ENCODE measurements at regions not wholly inside any gene's neighbourhood (a gene's known extent, or its start where the extent isn't known, plus 50 kb on each side); places are given as distances from the start of the nearest gene placed in this dataset.

DNA sequence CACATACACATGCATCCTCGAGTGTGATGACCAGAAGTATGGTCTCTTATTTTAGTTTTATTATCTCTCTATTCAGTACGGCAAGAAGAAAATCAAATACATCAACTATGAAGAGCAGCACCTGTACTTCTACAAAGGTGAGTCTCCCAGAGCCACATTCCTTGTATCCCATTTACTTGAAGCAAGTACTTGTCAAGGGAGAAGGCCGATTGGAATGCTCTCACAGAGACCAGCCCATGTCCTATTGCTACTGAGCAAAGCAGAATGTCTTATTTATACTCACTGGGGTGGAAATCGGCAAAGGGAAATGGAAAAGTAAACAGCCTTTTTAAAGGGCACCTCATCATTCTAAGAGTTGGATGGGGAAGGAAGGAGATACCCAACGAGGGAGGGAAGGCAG lies 72.6 kb upstream of the OR5AK2 start:
- FAIRE-seq (no peak), DNase-seq (no peak), ATAC-seq (no peak)
- no peaks in the 10 kb centered on the region for H3K36me3 ChIP-seq
- TF ChIP-seq, protein P1, sequence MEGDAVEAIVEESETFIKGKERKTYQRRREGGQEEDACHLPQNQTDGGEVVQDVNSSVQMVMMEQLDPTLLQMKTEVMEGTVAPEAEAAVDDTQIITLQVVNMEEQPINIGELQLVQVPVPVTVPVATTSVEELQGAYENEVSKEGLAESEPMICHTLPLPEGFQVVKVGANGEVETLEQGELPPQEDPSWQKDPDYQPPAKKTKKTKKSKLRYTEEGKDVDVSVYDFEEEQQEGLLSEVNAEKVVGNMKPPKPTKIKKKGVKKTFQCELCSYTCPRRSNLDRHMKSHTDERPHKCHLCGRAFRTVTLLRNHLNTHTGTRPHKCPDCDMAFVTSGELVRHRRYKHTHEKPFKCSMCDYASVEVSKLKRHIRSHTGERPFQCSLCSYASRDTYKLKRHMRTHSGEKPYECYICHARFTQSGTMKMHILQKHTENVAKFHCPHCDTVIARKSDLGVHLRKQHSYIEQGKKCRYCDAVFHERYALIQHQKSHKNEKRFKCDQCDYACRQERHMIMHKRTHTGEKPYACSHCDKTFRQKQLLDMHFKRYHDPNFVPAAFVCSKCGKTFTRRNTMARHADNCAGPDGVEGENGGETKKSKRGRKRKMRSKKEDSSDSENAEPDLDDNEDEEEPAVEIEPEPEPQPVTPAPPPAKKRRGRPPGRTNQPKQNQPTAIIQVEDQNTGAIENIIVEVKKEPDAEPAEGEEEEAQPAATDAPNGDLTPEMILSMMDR (IDR thresholded peaks at IDR 0.05) = no peak
- H3K27me3 ChIP-seq = no peaks in the 10 kb centered on the region
- no peaks in the 10 kb centered on the region for H3K9me3 ChIP-seq
- intact Hi-C loops (cut with DNase I) = no loop called here
- no peak overlapping the region for H3K27ac ChIP-seq
- H3K4me1 ChIP-seq = no peaks in the 10 kb centered on the region
- WGBS, 2 donors = 24 to 28% methylated on average over 5 of the region's 5 CpGs
- no peak overlapping the region for H3K4me3 ChIP-seq

DNA sequence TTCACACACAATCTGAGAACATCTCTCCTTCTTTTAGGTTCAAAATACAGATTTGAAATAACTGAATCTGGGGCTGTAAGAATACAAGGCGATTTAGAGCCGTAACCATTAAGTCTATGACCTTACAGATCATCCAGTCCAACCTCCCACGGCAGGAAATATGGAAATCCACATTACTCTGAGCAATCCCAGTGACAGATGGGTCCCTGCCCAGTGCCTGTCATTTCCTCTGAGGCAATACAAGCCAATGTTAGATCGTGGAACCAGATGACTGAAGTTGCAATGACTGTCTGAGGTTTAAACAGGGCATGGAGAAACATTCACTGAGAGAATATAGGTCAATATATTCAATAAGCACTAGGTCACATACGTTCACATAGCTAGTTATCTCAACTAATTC lies 77.4 kb upstream of the OR5AK2 start:
- TF ChIP-seq, protein P1 (IDR thresholded peaks at IDR 0.05) = no peak
- FAIRE-seq = no peak
- WGBS, 2 donors = 42 to 65% methylated on average over 5 of the region's 5 CpGs

DNA sequence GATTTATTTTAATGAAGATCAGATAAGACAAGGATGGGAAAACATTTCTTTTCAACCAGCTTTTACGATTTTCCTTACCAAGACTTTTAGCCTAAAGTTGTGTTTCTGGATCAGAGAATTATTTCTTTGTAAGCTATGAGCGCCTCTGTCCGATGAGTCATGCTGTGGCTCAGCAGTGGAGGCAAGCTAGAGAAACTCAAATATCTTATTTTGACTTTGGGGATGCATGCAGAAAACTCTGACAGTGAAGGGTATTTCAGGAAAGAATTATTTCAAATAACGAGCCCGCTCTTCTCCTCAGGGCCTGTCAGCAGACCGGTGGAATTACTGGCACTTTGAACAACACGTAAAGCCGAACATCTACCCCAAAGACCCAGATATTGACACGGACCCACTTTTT lies 77.9 kb upstream of the OR5AK2 start:
- Histone ChIP-seq H3K9me3 (no peaks in the 10 kb centered on the region), H3K4me1 (no peaks in the 10 kb centered on the region), H3K27ac (no peak overlapping the region), H3K36me3 (no peaks in the 10 kb centered on the region), H3K4me3 (no peak overlapping the region), H3K27me3 (no peaks in the 10 kb centered on the region)
- intact Hi-C loops (cut with DNase I) = no loop called here
- DNase-seq = no peak
- FAIRE-seq = no peak
- 68 to 77% methylated on average over 9 of the region's 9 CpGs for WGBS, 2 donors
- TF ChIP-seq, protein P1 (IDR thresholded peaks at IDR 0.05) = no peak
- peak in 2 of 4 donors; percentile 39 to 47 for ATAC-seq

More for the DNA sequence above, 77.4 kb upstream of the OR5AK2 start:
- no peak overlapping the region for H3K27ac ChIP-seq
- ATAC-seq (no peak), DNase-seq (no peak)
- intact Hi-C loops (cut with DNase I) = no loop called here
- no peaks in the 10 kb centered on the region for H3K9me3 ChIP-seq
- no peaks in the 10 kb centered on the region for H3K36me3 ChIP-seq
- H3K4me1 ChIP-seq = no peaks in the 10 kb centered on the region
- H3K4me3 ChIP-seq = no peak overlapping the region
- no peaks in the 10 kb centered on the region for H3K27me3 ChIP-seq

DNA sequence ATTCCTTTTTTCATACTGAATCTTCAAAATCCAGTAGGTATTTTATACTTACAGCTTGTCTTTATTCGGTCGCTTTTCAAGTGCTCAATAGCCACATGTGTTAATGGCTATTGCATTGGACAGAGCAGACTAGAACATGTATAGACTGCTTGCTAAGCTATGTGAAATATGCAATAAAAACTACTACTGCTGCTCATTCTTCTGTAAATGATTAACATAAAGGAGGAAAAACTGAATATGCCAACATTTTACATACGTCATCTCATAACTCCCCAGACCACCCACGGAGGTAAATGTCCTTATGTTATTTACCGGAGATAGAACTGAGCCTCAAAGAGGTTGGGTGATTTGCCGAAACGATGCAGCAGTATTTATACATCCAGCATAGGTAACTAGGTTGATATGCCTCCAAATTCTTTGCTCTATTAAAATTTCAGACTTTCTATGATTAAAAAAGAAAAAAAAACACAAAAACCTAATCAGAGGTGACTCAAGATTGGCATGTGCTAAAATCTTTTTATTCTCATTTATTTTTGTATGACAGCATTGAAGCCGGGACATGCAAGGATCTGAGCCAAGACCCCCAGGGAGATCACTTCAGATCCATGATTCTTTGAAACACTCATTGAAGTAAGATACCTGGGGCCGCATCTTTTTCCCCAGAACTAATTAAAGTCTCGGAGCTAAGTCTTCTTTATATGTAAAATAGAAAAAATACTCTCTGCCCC lies 78.5 kb upstream of the OR5AK2 start:
- WGBS, 2 donors = 21 to 25% methylated on average over 10 of the region's 10 CpGs
- no peaks in the 10 kb centered on the region for H3K9me3 ChIP-seq
- H3K36me3 ChIP-seq = no peaks in the 10 kb centered on the region
- intact Hi-C loops (cut with DNase I) = no loop called here
- H3K27ac ChIP-seq = no peak overlapping the region
- no peak overlapping the region for H3K4me3 ChIP-seq
- H3K4me1 ChIP-seq = no peaks in the 10 kb centered on the region
- H3K27me3 ChIP-seq = no peaks in the 10 kb centered on the region
- FAIRE-seq (no peak), DNase-seq (no peak), ATAC-seq (peak in 2 of 4 donors; percentile 40 to 42)
- TF ChIP-seq, protein P1 (IDR thresholded peaks at IDR 0.05) = no peak

DNA sequence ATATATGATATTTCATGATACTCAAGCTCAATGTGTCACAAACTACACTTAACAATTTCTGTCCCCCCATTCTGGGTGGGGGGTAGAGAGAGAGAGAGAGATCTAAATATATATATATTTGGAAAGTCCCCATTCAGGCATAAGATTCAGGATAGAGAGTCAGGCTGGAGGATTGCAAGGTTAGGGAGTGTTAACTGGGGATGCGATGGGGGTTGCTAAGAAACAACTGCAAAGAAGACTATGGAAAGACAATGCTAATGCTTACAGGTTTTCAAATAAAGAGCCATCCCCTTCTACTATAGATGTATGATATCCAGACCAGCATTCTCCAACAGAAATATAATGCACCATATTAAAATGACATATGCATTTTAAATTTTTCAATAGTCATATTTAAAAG lies 79.2 kb upstream of the OR5AK2 start:
- H3K4me3 ChIP-seq = no peak overlapping the region
- intact Hi-C loops (cut with DNase I) = no loop called here
- no peaks in the 10 kb centered on the region for H3K27me3 ChIP-seq
- ATAC-seq (no peak), DNase-seq (no peak), FAIRE-seq (no peak)
- H3K27ac ChIP-seq = no peak overlapping the region
- no peaks in the 10 kb centered on the region for H3K4me1 ChIP-seq
- no peaks in the 10 kb centered on the region for H3K9me3 ChIP-seq
- TF ChIP-seq, protein P1 (IDR thresholded peaks at IDR 0.05) = no peak
- 83 to 94% methylated on average over 1 of the region's 1 CpG for WGBS, 2 donors
- no peaks in the 10 kb centered on the region for H3K36me3 ChIP-seq
